HG03045 (cell line): ENCODE measurements at regions not wholly inside any gene's neighbourhood (a gene's known extent, or its start where the extent isn't known, plus 50 kb on each side); places are given as distances from the start of the nearest gene placed in this dataset.

Experiments
- ATAC-seq: cut with Tn5 transposase; IDR thresholded peaks from one replicate; pipeline ENCODE4 v1.9.1; 2021; ENCODE audit warnings: mild to moderate bottlenecking, moderate library complexity; ENCODE audit not compliant: unreplicated experiment

- no peak for ATAC-seq
Measured at GRCh38 chr9:26415528-26415927, 477.1 kb downstream of the CAAP1 start.

- no peak for ATAC-seq
Measured at GRCh38 chr9:26413611-26414010, 479.0 kb downstream of the CAAP1 start.

- ATAC-seq: no peak
Measured at GRCh38 chr9:26412446-26412845, 480.2 kb downstream of the CAAP1 start.

GRCh38 chr9:26406676-26407075, 485.9 kb downstream of the CAAP1 start:
- no peak for ATAC-seq

- ATAC-seq: no peak
Measured at GRCh38 chr9:26399556-26399955, 493.0 kb downstream of the CAAP1 start.

GRCh38 chr9:26394025-26394424, 498.6 kb downstream of the CAAP1 start:
- ATAC-seq: no peak

- ATAC-seq: no peak
Measured at GRCh38 chr9:26392639-26393038, 500.0 kb downstream of the CAAP1 start.

GRCh38 chr9:26391036-26391435, 501.6 kb downstream of the CAAP1 start:
- ATAC-seq: no peak

- no peak for ATAC-seq
Measured at GRCh38 chr9:26375448-26375847, 517.2 kb downstream of the CAAP1 start.

GRCh38 chr9:26373616-26374015, 519.0 kb downstream of the CAAP1 start:
- ATAC-seq: no peak

GRCh38 chr9:26371236-26371635, 521.4 kb downstream of the CAAP1 start:
- no peak for ATAC-seq

- no peak for ATAC-seq
Measured at GRCh38 chr9:26369093-26369492, 523.5 kb downstream of the CAAP1 start.

GRCh38 chr9:26368241-26368640, 524.4 kb downstream of the CAAP1 start:
- no peak for ATAC-seq

GRCh38 chr9:26361010-26361409, 531.6 kb downstream of the CAAP1 start:
- no peak for ATAC-seq

- no peak for ATAC-seq
Measured at GRCh38 chr9:26358836-26359235, 533.8 kb downstream of the CAAP1 start.

GRCh38 chr9:26357803-26358344, 534.7 kb downstream of the CAAP1 start:
- ATAC-seq: no peak

GRCh38 chr9:26356491-26356890, 536.1 kb downstream of the CAAP1 start:
- no peak for ATAC-seq

- ATAC-seq: no peak
Measured at GRCh38 chr9:26346942-26347477, 545.6 kb downstream of the CAAP1 start.

GRCh38 chr9:26341545-26341944, 551.1 kb downstream of the CAAP1 start:
- no peak for ATAC-seq

GRCh38 chr9:26339796-26340195, 552.8 kb downstream of the CAAP1 start:
- ATAC-seq: no peak

- no peak for ATAC-seq
Measured at GRCh38 chr9:26335116-26335515, 557.5 kb downstream of the CAAP1 start.

GRCh38 chr9:26334706-26335105, 557.9 kb downstream of the CAAP1 start:
- no peak for ATAC-seq

- ATAC-seq: no peak
Measured at GRCh38 chr9:26331223-26331622, 561.4 kb downstream of the CAAP1 start.
